CD4-positive, alpha-beta memory T cell (primary cell): ENCODE measurements at regions not wholly inside any gene's neighbourhood (a gene's known extent, or its start where the extent isn't known, plus 50 kb on each side); places are given as distances from the start of the nearest gene placed in this dataset.
"Not testable (repeated sequence)": the region's sequence is repeated elsewhere in the genome, so short reads cannot be mapped to it uniquely, and the experiment has no call there.

ENCODE experiments used
- CTCF ChIA-PET: fragments of 350-600 bp; sonication (Branson Sonifier 250); formaldehyde crosslinking; loops from one replicate; lab custom pipeline; 2021; ENCODE audit warnings: inconsistent platforms; ENCODE audit not compliant: partially characterized antibody; lab: Charles Lee
- POLR2A ChIA-PET: fragments of 350-600 bp; sonication (Branson Sonifier 250); formaldehyde crosslinking; loops from one replicate; lab custom pipeline; 2021; ENCODE audit not compliant: partially characterized antibody; lab: Charles Lee
- DNase-seq, 5 donors: peaks; one replicate each; pipeline versions ENCODE4 v3.0.0 to v3.0.0-alpha.2; 2020 to 2022; ENCODE audit warnings: mixed read lengths in 1 of 5
- H3K27ac ChIP-seq: one replicate; pipeline ENCODE4 v1.7.0; 2013; ENCODE audit warnings: low read depth, low read length
- H3K27me3 ChIP-seq: 2 replicates; pipeline ENCODE4 v1.7.0; 2013; ENCODE audit warnings: mild to moderate bottlenecking, low read length, moderate library complexity; ENCODE audit not compliant: insufficient read depth
- H3K36me3 ChIP-seq: 2 replicates; pipeline ENCODE4 v1.7.0; 2013; ENCODE audit warnings: mild to moderate bottlenecking, low read length, moderate library complexity; ENCODE audit not compliant: insufficient read depth
- H3K4me1 ChIP-seq: 2 replicates; pipeline ENCODE4 v1.7.0; 2013; ENCODE audit warnings: mild to moderate bottlenecking, low read length, moderate library complexity; ENCODE audit not compliant: insufficient read depth
- H3K4me3 ChIP-seq, 2 donors: one replicate each; pipeline ENCODE4 v1.7.0; 2013; ENCODE audit warnings: low read length in 2 of 2, mild to moderate bottlenecking in 1 of 2
- H3K9me3 ChIP-seq, 2 donors: one replicate each; pipeline ENCODE4 v1.7.0; 2013; ENCODE audit warnings: low read length in 2 of 2, control low read depth in 1 of 2; ENCODE audit not compliant: control insufficient read depth in 1 of 2
- H3K27ac Mint-ChIP-seq, 7 donors: one replicate each; pipeline ENCODE4 v1.8.0; 2020 to 2021; ENCODE audit warnings: mixed read lengths in 7 of 7, mild to moderate bottlenecking in 6 of 7, inconsistent platforms in 3 of 7, moderate library complexity in 3 of 7
- H3K27me3 Mint-ChIP-seq, 2 donors: one replicate each; pipeline ENCODE4 v1.8.0; 2020 to 2021; ENCODE audit warnings: mixed read lengths in 2 of 2
- H3K36me3 Mint-ChIP-seq, 2 donors: one replicate each; pipeline ENCODE4 v1.8.0; 2020 to 2021; ENCODE audit warnings: mixed read lengths in 2 of 2, inconsistent platforms in 1 of 2, mild to moderate bottlenecking in 1 of 2
- H3K4me1 Mint-ChIP-seq, 4 donors: one replicate each; pipeline ENCODE4 v1.8.0; 2020 to 2021; ENCODE audit warnings: mixed read lengths in 4 of 4, mild to moderate bottlenecking in 1 of 4
- H3K4me3 Mint-ChIP-seq, 8 donors: one replicate each; pipeline ENCODE4 v1.8.0; 2020 to 2021; ENCODE audit warnings: mixed read lengths in 8 of 8, mild to moderate bottlenecking in 7 of 8, moderate library complexity in 6 of 8, inconsistent platforms in 3 of 8
- H3K9me3 Mint-ChIP-seq, 8 donors: one replicate each; pipeline ENCODE4 v1.8.0; 2020 to 2021; ENCODE audit warnings: mixed read lengths in 8 of 8, mild to moderate bottlenecking in 5 of 8, inconsistent platforms in 3 of 8, moderate library complexity in 1 of 8
- intact Hi-C: fragments of 100-400 bp; cut with micrococcal nuclease; formaldehyde crosslinking; loops from one replicate; pipeline ENCODE4 v1.15.1; 2023

DNA sequence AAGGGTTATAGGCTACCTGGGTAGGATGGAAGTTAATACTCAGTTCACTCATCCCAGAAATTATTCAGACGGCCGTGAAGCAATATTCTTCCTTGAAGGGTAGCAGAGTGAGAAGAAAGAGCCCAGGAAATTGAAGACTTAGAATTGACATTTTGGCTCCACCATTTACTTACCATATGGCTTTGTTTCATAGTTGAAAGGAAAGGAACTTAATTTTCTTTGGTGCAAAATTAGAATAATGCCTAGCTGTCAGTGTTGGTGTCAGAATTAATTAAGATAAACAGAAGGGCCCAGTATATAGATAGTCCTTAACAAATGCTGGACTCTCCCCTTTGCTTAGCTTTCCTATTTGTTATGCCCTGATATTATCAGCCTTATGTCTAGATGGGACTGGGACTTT lies 263.2 kb downstream of the KCNJ3 start:
- no peaks in the 10 kb centered on the region for H3K36me3 Mint-ChIP-seq
- H3K4me1 ChIP-seq = no peaks in the 10 kb centered on the region
- no peak for DNase-seq
- no peaks in the 10 kb centered on the region for H3K27me3 Mint-ChIP-seq
- H3K9me3 Mint-ChIP-seq = peaks cover 0 to 9% (median 3%) of the 10 kb centered on the region in 8 donors
- no peaks in the 10 kb centered on the region for H3K27me3 ChIP-seq
- no peaks in the 10 kb centered on the region for H3K36me3 ChIP-seq
- no peak overlapping the region for H3K27ac ChIP-seq
- POLR2A ChIA-PET = no interaction called here
- CTCF ChIA-PET = no interaction called here
- no peaks in the 10 kb centered on the region for H3K4me1 Mint-ChIP-seq
- intact Hi-C loops = no loop called here
- no peak overlapping the region for H3K4me3 ChIP-seq
- H3K27ac Mint-ChIP-seq = no peak overlapping the region
- H3K9me3 ChIP-seq = no peaks in the 10 kb centered on the region
- H3K4me3 Mint-ChIP-seq = no peak overlapping the region

DNA sequence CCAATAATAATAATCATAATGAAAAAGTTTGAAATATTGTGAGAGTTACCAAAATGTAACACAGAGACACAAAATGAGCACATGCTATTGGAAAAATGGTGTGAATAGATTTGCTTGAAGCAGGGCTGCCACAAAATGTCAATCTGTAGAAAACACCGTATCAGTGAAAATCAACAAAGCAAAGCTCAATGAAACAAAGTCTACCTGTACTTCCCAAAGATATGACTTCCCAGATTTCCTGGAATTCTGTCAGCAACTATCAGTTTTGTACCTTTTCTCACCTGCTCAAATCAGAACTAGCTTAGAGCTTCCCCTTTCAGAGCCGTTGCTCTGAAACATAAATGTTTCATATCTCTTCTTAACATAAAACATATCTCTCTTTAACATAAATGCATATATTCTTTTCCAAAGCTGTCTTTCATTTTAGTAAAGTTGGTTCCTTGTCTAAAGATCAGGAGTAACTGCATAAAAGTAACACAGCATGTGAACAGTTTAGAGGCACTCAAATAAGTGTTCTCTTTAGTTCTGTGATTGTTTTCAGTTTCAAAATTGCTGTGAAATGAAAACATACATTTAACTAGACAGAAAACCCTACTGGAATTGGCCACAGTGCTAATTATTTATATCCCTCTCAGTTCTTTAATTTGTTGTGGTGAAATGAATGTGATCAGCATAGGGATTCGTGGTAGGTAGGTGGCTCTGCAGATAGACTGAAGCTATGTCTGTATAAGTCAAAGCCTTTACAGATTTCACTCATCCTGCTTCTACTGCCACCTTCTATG lies 262.5 kb downstream of the KCNJ3 start:
- no peaks in the 10 kb centered on the region for H3K36me3 Mint-ChIP-seq
- DNase-seq = no peak
- H3K27ac ChIP-seq = no peak overlapping the region
- intact Hi-C loops = no loop called here
- CTCF ChIA-PET = no interaction called here
- H3K27me3 ChIP-seq = no peaks in the 10 kb centered on the region
- H3K4me1 Mint-ChIP-seq = no peaks in the 10 kb centered on the region
- H3K36me3 ChIP-seq = no peaks in the 10 kb centered on the region
- H3K4me1 ChIP-seq = no peaks in the 10 kb centered on the region
- H3K4me3 Mint-ChIP-seq = no peak overlapping the region
- no peak overlapping the region for H3K4me3 ChIP-seq
- POLR2A ChIA-PET = no interaction called here
- H3K9me3 ChIP-seq = no peaks in the 10 kb centered on the region
- H3K9me3 Mint-ChIP-seq = peaks cover 0 to 9% (median 3%) of the 10 kb centered on the region in 8 donors
- H3K27ac Mint-ChIP-seq = no peak overlapping the region
- no peaks in the 10 kb centered on the region for H3K27me3 Mint-ChIP-seq

DNA sequence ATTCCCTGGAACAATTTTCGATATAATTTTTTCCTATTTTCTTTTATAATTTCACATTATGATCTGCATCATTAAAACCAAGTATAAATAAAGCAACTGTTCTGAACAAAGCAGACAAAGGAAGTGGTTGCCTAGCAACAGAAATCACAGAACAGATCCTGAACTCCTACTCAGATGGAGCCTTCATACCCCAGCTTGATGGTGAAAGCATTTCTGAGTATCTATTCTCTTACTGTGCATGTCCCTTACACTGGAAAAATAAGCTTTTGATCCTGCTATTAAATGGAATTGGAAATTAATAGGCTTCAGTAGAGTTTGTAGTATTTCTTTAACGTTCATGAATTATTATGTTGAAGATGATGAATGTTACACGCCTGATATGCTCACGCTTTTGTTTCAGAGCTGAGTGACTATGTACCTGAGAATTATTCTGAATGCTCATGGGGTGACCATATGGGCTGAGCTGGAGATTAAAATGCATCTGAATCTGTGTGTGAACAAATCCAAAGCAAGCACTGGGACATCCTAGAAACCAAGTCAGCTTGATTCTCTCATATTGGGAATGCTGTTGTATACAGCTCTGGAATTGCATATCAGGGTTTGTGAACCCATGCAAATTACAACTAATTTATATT lies 254.0 kb downstream of the KCNJ3 start:
- CTCF ChIA-PET = no interaction called here
- Histone ChIP-seq H3K36me3 (no peaks in the 10 kb centered on the region), H3K4me3 (no peak overlapping the region), H3K27me3 (no peaks in the 10 kb centered on the region), H3K27ac (no peak overlapping the region), H3K9me3 (no peaks in the 10 kb centered on the region), H3K4me1 (no peaks in the 10 kb centered on the region)
- Mint-ChIP-seq H3K4me3 (no peak overlapping the region), H3K27ac (no peak overlapping the region), H3K36me3 (no peaks in the 10 kb centered on the region), H3K9me3 (peaks cover 0 to 3% (median 0%) of the 10 kb centered on the region in 8 donors), H3K4me1 (no peaks in the 10 kb centered on the region), H3K27me3 (no peaks in the 10 kb centered on the region)
- DNase-seq = no peak
- POLR2A ChIA-PET = no interaction called here
- intact Hi-C loops = no loop called here

DNA sequence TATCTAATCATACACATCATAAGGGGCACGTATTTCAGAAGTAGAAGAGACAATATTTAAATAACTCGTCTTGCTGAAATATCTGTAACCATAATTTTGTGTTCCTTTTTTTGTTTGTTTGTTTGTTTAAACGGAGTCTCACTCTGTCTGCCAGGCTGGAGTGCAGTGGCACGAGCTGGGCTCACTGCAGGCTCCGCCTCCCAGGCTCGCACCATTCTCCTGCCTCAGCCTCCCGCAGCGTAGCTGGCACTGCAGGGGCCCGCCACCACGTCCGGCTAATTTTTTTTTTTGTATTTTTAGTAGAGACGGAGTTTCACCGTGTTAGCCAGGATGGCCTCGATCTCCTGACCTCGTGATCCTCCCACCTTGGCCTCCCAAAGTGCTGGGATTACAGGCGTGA lies 248.9 kb downstream of the KCNJ3 start:
- H3K4me3 Mint-ChIP-seq, intact Hi-C loops: not testable (repeated sequence)

DNA sequence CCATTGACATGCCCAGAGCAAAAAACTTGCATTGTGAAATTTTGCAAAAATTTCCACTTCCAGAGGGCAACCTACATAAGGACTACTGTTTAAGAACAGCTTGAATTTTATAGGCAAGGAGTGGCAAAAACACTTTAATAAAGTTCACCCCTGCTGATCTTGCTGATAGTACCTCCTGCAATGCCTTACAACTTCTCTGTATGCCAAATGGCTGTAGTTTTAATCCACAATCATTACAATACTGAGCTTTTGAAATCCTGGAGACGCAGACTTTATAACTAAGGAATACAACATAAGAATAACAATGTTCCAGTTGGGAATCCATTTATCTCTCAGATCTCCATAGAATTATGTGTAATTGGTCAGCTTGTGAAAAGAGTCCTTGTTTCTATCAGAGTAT lies 247.5 kb downstream of the KCNJ3 start:
- Histone ChIP-seq H3K4me3 (no peak overlapping the region), H3K9me3 (no peaks in the 10 kb centered on the region), H3K27ac (no peak overlapping the region), H3K27me3 (no peaks in the 10 kb centered on the region), H3K4me1 (no peaks in the 10 kb centered on the region), H3K36me3 (no peaks in the 10 kb centered on the region)
- DNase-seq = no peak
- intact Hi-C loops = no loop called here
- H3K36me3 Mint-ChIP-seq = no peaks in the 10 kb centered on the region
- ChIA-PET CTCF (no interaction called here), POLR2A (no interaction called here)
- H3K27ac Mint-ChIP-seq = no peak overlapping the region
- no peak overlapping the region for H3K4me3 Mint-ChIP-seq
- H3K27me3 Mint-ChIP-seq = no peaks in the 10 kb centered on the region
- no peaks in the 10 kb centered on the region for H3K4me1 Mint-ChIP-seq
- H3K9me3 Mint-ChIP-seq = no peaks in the 10 kb centered on the region

More for the DNA sequence above, 248.9 kb downstream of the KCNJ3 start:
- H3K27ac Mint-ChIP-seq, H3K9me3 ChIP-seq, H3K36me3 Mint-ChIP-seq, H3K4me3 ChIP-seq, H3K4me1 Mint-ChIP-seq, H3K27me3 ChIP-seq, H3K4me1 ChIP-seq, H3K27ac ChIP-seq, POLR2A ChIA-PET, H3K36me3 ChIP-seq, H3K9me3 Mint-ChIP-seq, CTCF ChIA-PET, H3K27me3 Mint-ChIP-seq, DNase-seq: not testable (repeated sequence)

DNA sequence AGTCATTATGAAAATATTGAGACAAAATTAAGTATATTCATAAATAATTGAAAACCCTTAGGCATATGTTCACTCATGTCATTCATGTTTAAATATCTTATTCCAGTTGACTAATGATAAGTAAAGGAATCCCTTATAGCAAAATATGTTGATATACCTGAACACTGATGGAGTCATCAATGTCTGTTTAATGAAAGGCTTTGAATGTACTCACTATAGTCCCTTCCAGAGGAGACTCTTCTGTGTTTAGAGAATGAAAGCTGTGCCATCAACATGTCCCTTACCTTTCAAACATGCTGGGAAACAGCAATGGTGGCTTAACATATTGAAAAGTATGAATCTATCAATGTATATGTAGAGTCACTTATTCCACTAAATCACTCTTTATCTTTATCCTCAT lies 242.9 kb downstream of the KCNJ3 start:
- DNase-seq = no peak

DNA sequence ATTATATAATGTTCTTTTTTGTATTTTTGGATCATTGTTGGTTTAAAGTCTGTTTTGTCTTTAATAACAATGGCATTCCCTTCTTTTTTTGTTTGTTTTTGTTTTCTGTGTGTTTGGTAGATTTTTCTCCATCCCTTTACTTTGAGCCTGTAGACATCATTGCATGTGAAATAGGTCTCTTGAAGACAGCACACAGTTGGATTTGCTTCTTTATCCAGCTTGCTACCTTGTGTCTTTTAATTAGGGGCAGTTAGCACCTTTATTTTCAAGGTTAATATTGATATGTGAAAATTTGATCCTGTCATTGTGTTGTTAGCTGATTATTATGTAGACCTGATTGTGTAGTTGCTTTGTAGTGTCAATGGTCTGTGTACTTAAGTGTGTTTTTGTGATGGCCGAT lies 235.7 kb downstream of the KCNJ3 start:
- Mint-ChIP-seq H3K27me3 (no peaks in the 10 kb centered on the region), H3K36me3 (no peaks in the 10 kb centered on the region), H3K27ac (no peak overlapping the region), H3K4me1 (no peaks in the 10 kb centered on the region), H3K9me3 (peaks cover 0 to 16% (median 7%) of the 10 kb centered on the region in 8 donors), H3K4me3 (no peak overlapping the region)
- POLR2A ChIA-PET = no interaction called here
- CTCF ChIA-PET = no interaction called here
- H3K27me3 ChIP-seq = no peaks in the 10 kb centered on the region
- no peak overlapping the region for H3K27ac ChIP-seq
- intact Hi-C loops = no loop called here
- no peaks in the 10 kb centered on the region for H3K9me3 ChIP-seq
- no peak overlapping the region for H3K4me3 ChIP-seq
- DNase-seq = no peak
- no peaks in the 10 kb centered on the region for H3K36me3 ChIP-seq
- H3K4me1 ChIP-seq = no peaks in the 10 kb centered on the region

More for the DNA sequence above, 242.9 kb downstream of the KCNJ3 start:
- H3K4me3 ChIP-seq = no peak overlapping the region
- no peaks in the 10 kb centered on the region for H3K4me1 ChIP-seq
- Mint-ChIP-seq H3K27me3 (no peaks in the 10 kb centered on the region), H3K4me3 (no peak overlapping the region), H3K4me1 (no peaks in the 10 kb centered on the region), H3K27ac (no peak overlapping the region), H3K36me3 (no peaks in the 10 kb centered on the region), H3K9me3 (peaks cover 0 to 4% (median 0%) of the 10 kb centered on the region in 8 donors)
- H3K27ac ChIP-seq = no peak overlapping the region
- ChIA-PET CTCF (no interaction called here), POLR2A (no interaction called here)
- intact Hi-C loops = no loop called here
- no peaks in the 10 kb centered on the region for H3K36me3 ChIP-seq
- no peaks in the 10 kb centered on the region for H3K9me3 ChIP-seq
- no peaks in the 10 kb centered on the region for H3K27me3 ChIP-seq
